K562 (cell line): ENCODE measurements at regions not wholly inside any gene's neighbourhood (a gene's known extent, or its start where the extent isn't known, plus 50 kb on each side); places are given as distances from the start of the nearest gene placed in this dataset.

Experiments
- ELF4 ChIP-seq: fragments of 450-650 bp; formaldehyde crosslinking; IDR thresholded peaks from 2 replicates; pipeline ENCODE4 v1.4.0; 2022; ENCODE audit warnings: missing genetic modification characterization
- HEY1 ChIP-seq: fragments of 250-450 bp; sonication (Bioruptor Pico); IDR thresholded peaks from 2 replicates; pipeline ENCODE4 v1.5.0; 2020; ENCODE audit warnings: mild to moderate bottlenecking, moderate library complexity, borderline replicate concordance
- MGA ChIP-seq: fragments of 450-650 bp; IDR thresholded peaks from 2 replicates; pipeline ENCODE4 v1.6.1; 2016; ENCODE audit warnings: mild to moderate bottlenecking, moderate library complexity
- SIN3A ChIP-seq, 2 experiments: fragments of 150-350 bp in 1 of 2; IDR thresholded peaks; 2 replicates each; pipeline ENCODE4 v1.6.1; 2011 to 2016; ENCODE audit warnings: borderline replicate concordance in 2 of 2, low read depth in 2 of 2, low read length in 2 of 2, mild to moderate bottlenecking in 2 of 2, moderate library complexity in 2 of 2; ENCODE audit not compliant: control insufficient read depth in 1 of 2
- TAF7 ChIP-seq: fragments of 450-650 bp; IDR thresholded peaks from 2 replicates; pipeline ENCODE4 v1.6.1; 2016; ENCODE audit warnings: missing genetic modification characterization, missing compliant biosample characterization
- TOE1 ChIP-seq, 2 experiments: fragments of 450-650 bp in 1 of 2; sonication (generic) in 1 of 2; formaldehyde crosslinking in 1 of 2; IDR thresholded peaks; 2 replicates each; pipeline versions ENCODE4 v1.7.1 to v1.8.0; 2016 to 2022; ENCODE audit warnings: borderline replicate concordance in 2 of 2, mild to moderate bottlenecking in 2 of 2, antibody characterized with exemption in 1 of 2, inconsistent platforms in 1 of 2, low read depth in 1 of 2, missing genetic modification reagents in 1 of 2, moderate library complexity in 1 of 2

- TF ChIP-seq MGA, result no peak
- no peak for TF ChIP-seq ELF4 (CRISPR knock-in tag)
- no peak for TF ChIP-seq HEY1 (CRISPR knock-in tag)
- TF ChIP-seq SIN3A (IDR thresholded peaks at IDR 0.05; ENCODE audit: borderline replicate concordance in 2 of 2, control insufficient read depth in 1 of 2, low read depth in 2 of 2, low read length in 2 of 2), result no peak
- no peak for TF ChIP-seq TAF7 (tag)
- TF ChIP-seq TOE1 (IDR thresholded peaks at IDR 0.05; ENCODE audit: borderline replicate concordance), result no peak
- TF ChIP-seq TOE1 (CRISPR knock-in tag; IDR thresholded peaks at IDR 0.05; ENCODE audit: borderline replicate concordance, low read depth), result no peak
Observed at GRCh38 chr12:28951935-28952334, 197.1 kb upstream of the FAR2 start (continued).
